BLaER1 treated with 17β-estradiol and CSF1 and Interleukin-3, amounts not matched to agents 10 nM and 100 nM (cell line): ENCODE measurements at regions not wholly inside any gene's neighbourhood (a gene's known extent, or its start where the extent isn't known, plus 50 kb on each side); places are given as distances from the start of the nearest gene placed in this dataset.

Source experiments
- H3K27ac ChIP-seq, 11 experiments: shearing (Covaris generic); formaldehyde crosslinking; 2 replicates each; pipeline ENCODE4 v1.8.1; 2022
- H3K27me3 ChIP-seq, 11 experiments: shearing (Covaris generic); formaldehyde crosslinking; 2 replicates each; pipeline ENCODE4 v1.8.1; 2022
- H3K36me3 ChIP-seq, 11 experiments: shearing (Covaris generic); formaldehyde crosslinking; 2 replicates each; pipeline ENCODE4 v1.8.1; 2022
- H3K4me1 ChIP-seq, 10 experiments: shearing (Covaris generic); formaldehyde crosslinking; 2 replicates each; pipeline ENCODE4 v1.8.1; 2022
- H3K4me2 ChIP-seq, 11 experiments: shearing (Covaris generic); formaldehyde crosslinking; 2 replicates each; pipeline ENCODE4 v1.8.1; 2022
- H3K4me3 ChIP-seq, 10 experiments: shearing (Covaris generic); formaldehyde crosslinking; 2 replicates each; pipeline ENCODE4 v1.8.1; 2022
- H3K9ac ChIP-seq, 11 experiments: shearing (Covaris generic); formaldehyde crosslinking; 2 replicates each; pipeline ENCODE4 v1.8.1; 2022
- H3K9me3 ChIP-seq, 11 experiments: shearing (Covaris generic); formaldehyde crosslinking; replicated peaks in 1 of 11; 2 replicates each; pipeline ENCODE4 v1.8.1; 2022
- H4K20me1 ChIP-seq, 11 experiments: shearing (Covaris generic); formaldehyde crosslinking; 2 replicates each; pipeline ENCODE4 v1.8.1; 2022
- Cebpa-rat ChIP-seq, 11 experiments: shearing (Covaris generic); IDR thresholded peaks; 2 replicates each; pipeline ENCODE4 v1.8.1; 2022

GRCh38 chr3:166191411-166191810 is 354.2 kb upstream of the BCHE start:
- no peak overlapping the region for H3K9ac ChIP-seq
- H3K27ac ChIP-seq, result no peak overlapping the region
- H3K4me2 ChIP-seq, result no peak overlapping the region
- no peaks in the 10 kb centered on the region for H4K20me1 ChIP-seq
- TF ChIP-seq Cebpa-rat (IDR thresholded peaks at IDR 0.05), result no peak
- H3K4me3 ChIP-seq, result no peak overlapping the region
- H3K36me3 ChIP-seq, result no peaks in the 10 kb centered on the region
- no peaks in the 10 kb centered on the region for H3K4me1 ChIP-seq
- no peaks in the 10 kb centered on the region for H3K27me3 ChIP-seq
- H3K9me3 ChIP-seq, result no peaks in the 10 kb centered on the region

- Histone ChIP-seq H3K27me3 (no peaks in the 10 kb centered on the region), H3K4me3 (no peak overlapping the region), H3K9me3 (no peaks in the 10 kb centered on the region), H3K4me1 (no peaks in the 10 kb centered on the region), H3K27ac (no peak overlapping the region), H4K20me1 (no peaks in the 10 kb centered on the region), H3K9ac (no peak overlapping the region), H3K4me2 (no peak overlapping the region), H3K36me3 (no peaks in the 10 kb centered on the region)
- TF ChIP-seq Cebpa-rat (IDR thresholded peaks at IDR 0.05), result no peak
These were observed 353.1 kb upstream of the BCHE start for GRCh38 chr3:166190360-166190759.

DNA sequence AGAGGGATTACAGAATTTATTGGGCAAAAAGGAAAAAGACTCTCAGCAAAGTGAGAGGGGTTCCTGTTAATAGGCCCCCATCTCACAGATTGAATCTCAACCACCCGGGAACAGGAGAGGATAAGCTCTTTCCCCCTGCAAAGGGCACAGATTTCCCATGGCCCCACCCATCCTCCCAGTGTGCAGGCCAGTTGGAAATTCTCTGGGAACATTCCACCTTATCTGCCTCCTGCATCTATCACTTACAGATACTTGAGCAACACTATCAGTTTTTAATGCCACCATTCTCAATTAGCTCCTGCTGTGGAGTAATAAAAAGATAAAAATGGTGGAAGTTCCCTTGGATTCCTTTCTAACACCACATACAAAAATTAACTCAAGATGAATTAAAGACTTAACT is 350.0 kb upstream of the BCHE start:
- no peaks in the 10 kb centered on the region for H3K36me3 ChIP-seq
- H3K4me2 ChIP-seq, result no peak overlapping the region
- H3K9ac ChIP-seq, result no peak overlapping the region
- H3K9me3 ChIP-seq, result no peaks in the 10 kb centered on the region
- H3K4me1 ChIP-seq, result no peaks in the 10 kb centered on the region
- no peaks in the 10 kb centered on the region for H4K20me1 ChIP-seq
- no peak overlapping the region for H3K4me3 ChIP-seq
- no peaks in the 10 kb centered on the region for H3K27me3 ChIP-seq
- H3K27ac ChIP-seq, result no peak overlapping the region
- no peak for TF ChIP-seq Cebpa-rat (IDR thresholded peaks at IDR 0.05)

GRCh38 chr3:166186003-166186402 is 348.8 kb upstream of the BCHE start:
- Histone ChIP-seq H3K27me3 (no peaks in the 10 kb centered on the region), H3K9ac (no peak overlapping the region), H3K4me1 (no peaks in the 10 kb centered on the region), H4K20me1 (no peaks in the 10 kb centered on the region), H3K4me2 (no peak overlapping the region), H3K36me3 (no peaks in the 10 kb centered on the region), H3K27ac (no peak overlapping the region), H3K9me3 (no peaks in the 10 kb centered on the region), H3K4me3 (no peak overlapping the region)
- no peak for TF ChIP-seq Cebpa-rat (IDR thresholded peaks at IDR 0.05)

DNA sequence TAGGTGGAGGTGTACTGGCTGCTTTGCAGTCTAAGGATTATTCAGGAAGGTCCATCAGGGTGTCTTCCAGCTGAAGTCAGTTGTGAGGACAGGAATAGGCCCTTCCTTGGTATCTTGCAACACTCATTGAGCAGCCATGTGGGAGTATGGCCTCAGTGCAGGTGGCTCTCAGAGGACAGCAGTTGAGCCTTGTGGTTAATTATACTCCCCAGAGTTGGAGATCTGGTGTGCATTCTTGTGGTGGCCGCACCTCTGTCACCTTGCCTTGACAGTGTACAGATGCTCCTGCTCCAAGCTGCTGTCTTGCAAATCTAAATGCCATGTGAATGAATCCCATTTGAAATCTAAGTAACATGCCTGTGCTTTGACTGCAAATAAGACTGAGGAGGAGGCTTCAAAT is 339.9 kb upstream of the BCHE start:
- H3K27me3 ChIP-seq, result no peaks in the 10 kb centered on the region
- no peaks in the 10 kb centered on the region for H3K9me3 ChIP-seq
- no peaks in the 10 kb centered on the region for H3K4me1 ChIP-seq
- no peak overlapping the region for H3K27ac ChIP-seq
- TF ChIP-seq Cebpa-rat (IDR thresholded peaks at IDR 0.05), result no peak
- H3K36me3 ChIP-seq, result no peaks in the 10 kb centered on the region
- no peak overlapping the region for H3K4me3 ChIP-seq
- no peak overlapping the region for H3K9ac ChIP-seq
- H4K20me1 ChIP-seq, result no peaks in the 10 kb centered on the region
- H3K4me2 ChIP-seq, result no peak overlapping the region

GRCh38 chr3:166171695-166172094 is 334.5 kb upstream of the BCHE start:
- H3K4me3 ChIP-seq, result no peak overlapping the region
- no peak overlapping the region for H3K27ac ChIP-seq
- H4K20me1 ChIP-seq, result no peaks in the 10 kb centered on the region
- no peak for TF ChIP-seq Cebpa-rat (IDR thresholded peaks at IDR 0.05)
- no peaks in the 10 kb centered on the region for H3K27me3 ChIP-seq
- no peak overlapping the region for H3K4me2 ChIP-seq
- H3K9me3 ChIP-seq, result no peaks in the 10 kb centered on the region
- no peak overlapping the region for H3K9ac ChIP-seq
- no peaks in the 10 kb centered on the region for H3K36me3 ChIP-seq
- H3K4me1 ChIP-seq, result no peaks in the 10 kb centered on the region

- no peaks in the 10 kb centered on the region for H3K36me3 ChIP-seq
- H3K27ac ChIP-seq, result no peak overlapping the region
- H3K9ac ChIP-seq, result no peak overlapping the region
- H3K9me3 ChIP-seq, result no peaks in the 10 kb centered on the region
- H3K4me3 ChIP-seq, result no peak overlapping the region
- H3K4me1 ChIP-seq, result no peaks in the 10 kb centered on the region
- H3K4me2 ChIP-seq, result no peak overlapping the region
- H3K27me3 ChIP-seq, result no peaks in the 10 kb centered on the region
- H4K20me1 ChIP-seq, result no peaks in the 10 kb centered on the region
- TF ChIP-seq Cebpa-rat (IDR thresholded peaks at IDR 0.05), result no peak
These were observed 332.5 kb upstream of the BCHE start for GRCh38 chr3:166169681-166170080.

- H3K9me3 ChIP-seq, result no peaks in the 10 kb centered on the region
- no peaks in the 10 kb centered on the region for H3K27me3 ChIP-seq
- H3K36me3 ChIP-seq, result no peaks in the 10 kb centered on the region
- H3K4me3 ChIP-seq, result no peak overlapping the region
- no peaks in the 10 kb centered on the region for H4K20me1 ChIP-seq
- no peak overlapping the region for H3K9ac ChIP-seq
- H3K4me1 ChIP-seq, result no peaks in the 10 kb centered on the region
- no peak for TF ChIP-seq Cebpa-rat (IDR thresholded peaks at IDR 0.05)
- no peak overlapping the region for H3K27ac ChIP-seq
- H3K4me2 ChIP-seq, result no peak overlapping the region
These were observed 290.7 kb upstream of the BCHE start for GRCh38 chr3:166127969-166128368.

DNA sequence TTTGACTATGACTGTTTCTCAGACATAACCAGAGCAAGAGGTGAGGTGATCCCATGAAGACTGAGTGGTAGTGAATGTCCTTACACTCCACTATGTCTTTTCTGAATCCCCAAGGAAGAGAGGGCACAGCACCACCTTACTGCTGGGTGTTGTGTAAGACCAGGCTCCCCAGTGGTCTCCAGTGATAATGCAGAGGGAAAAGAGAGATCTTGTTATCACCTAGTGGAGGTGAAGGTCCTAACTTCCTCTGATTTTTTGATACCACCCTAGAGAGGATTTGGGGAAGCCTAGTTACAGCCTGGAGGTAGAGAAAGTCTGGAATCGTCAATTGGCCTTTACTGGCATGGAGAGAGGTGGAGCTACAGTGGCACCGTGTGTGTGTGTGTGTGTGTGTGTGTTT is 288.0 kb upstream of the BCHE start:
- TF ChIP-seq Cebpa-rat (IDR thresholded peaks at IDR 0.05), result no peak
- Histone ChIP-seq H3K9ac (no peak overlapping the region), H3K4me2 (no peak overlapping the region), H3K27ac (no peak overlapping the region), H3K36me3 (no peaks in the 10 kb centered on the region), H4K20me1 (no peaks in the 10 kb centered on the region), H3K4me3 (no peak overlapping the region), H3K9me3 (no peaks in the 10 kb centered on the region), H3K27me3 (no peaks in the 10 kb centered on the region), H3K4me1 (no peaks in the 10 kb centered on the region)

GRCh38 chr3:166123576-166123975 is 286.4 kb upstream of the BCHE start:
- H3K4me3 ChIP-seq, result no peak overlapping the region
- H3K9ac ChIP-seq, result no peak overlapping the region
- no peak overlapping the region for H3K27ac ChIP-seq
- no peaks in the 10 kb centered on the region for H3K27me3 ChIP-seq
- no peaks in the 10 kb centered on the region for H4K20me1 ChIP-seq
- H3K9me3 ChIP-seq, result peaks cover 0 to 5% (median 0%) of the 10 kb centered on the region in 11 experiments; a peak in 2 of 22 replicates
- no peaks in the 10 kb centered on the region for H3K36me3 ChIP-seq
- no peak for TF ChIP-seq Cebpa-rat (IDR thresholded peaks at IDR 0.05)
- no peak overlapping the region for H3K4me2 ChIP-seq
- no peaks in the 10 kb centered on the region for H3K4me1 ChIP-seq

GRCh38 chr3:166123088-166123487 is 285.9 kb upstream of the BCHE start:
- TF ChIP-seq Cebpa-rat (IDR thresholded peaks at IDR 0.05), result no peak
- Histone ChIP-seq H3K4me2 (no peak overlapping the region), H3K9me3 (peaks cover 0 to 5% (median 0%) of the 10 kb centered on the region in 11 experiments; a peak in 2 of 22 replicates), H3K27ac (no peak overlapping the region), H3K4me3 (no peak overlapping the region), H3K27me3 (no peaks in the 10 kb centered on the region), H3K4me1 (no peaks in the 10 kb centered on the region), H3K36me3 (no peaks in the 10 kb centered on the region), H4K20me1 (no peaks in the 10 kb centered on the region), H3K9ac (no peak overlapping the region)
